AG04449 (cell line): ENCODE measurements at regions not wholly inside any gene's neighbourhood (a gene's known extent, or its start where the extent isn't known, plus 50 kb on each side); places are given as distances from the start of the nearest gene placed in this dataset.

Experiments
- CTCF ChIA-PET: fragments of 350-600 bp; formaldehyde crosslinking; extraction: SDS; loops from one replicate; lab custom pipeline; 2021; ENCODE audit warnings: antibody characterized with exemption; lab: Yijun Ruan, JAX
- POLR2A ChIA-PET: fragments of 400-600, 350-600 bp; formaldehyde crosslinking; extraction: SDS; loops from one replicate; lab custom pipeline; 2020; ENCODE audit warnings: antibody characterized with exemption, inconsistent platforms; lab: Yijun Ruan, JAX
- DNase-seq: peaks from one replicate; pipeline ENCODE4 v3.0.0-alpha.2; 2010; ENCODE audit warnings: low read depth, low spot score
- H3K4me3 ChIP-seq: 2 replicates; pipeline ENCODE4 v1.5.1; 2011; ENCODE audit warnings: low read depth, mild to moderate bottlenecking, control low read depth, low read length
- TF ChIP-seq, protein P1 (sequence below): IDR thresholded peaks from one replicate; pipeline ENCODE4 v1.5.1; 2011; ENCODE audit warnings: mild to moderate bottlenecking, moderate library complexity, low read length, control low read depth, inconsistent platforms; ENCODE audit not compliant: insufficient read depth; ENCODE audit errors: missing control alignments

DNA sequence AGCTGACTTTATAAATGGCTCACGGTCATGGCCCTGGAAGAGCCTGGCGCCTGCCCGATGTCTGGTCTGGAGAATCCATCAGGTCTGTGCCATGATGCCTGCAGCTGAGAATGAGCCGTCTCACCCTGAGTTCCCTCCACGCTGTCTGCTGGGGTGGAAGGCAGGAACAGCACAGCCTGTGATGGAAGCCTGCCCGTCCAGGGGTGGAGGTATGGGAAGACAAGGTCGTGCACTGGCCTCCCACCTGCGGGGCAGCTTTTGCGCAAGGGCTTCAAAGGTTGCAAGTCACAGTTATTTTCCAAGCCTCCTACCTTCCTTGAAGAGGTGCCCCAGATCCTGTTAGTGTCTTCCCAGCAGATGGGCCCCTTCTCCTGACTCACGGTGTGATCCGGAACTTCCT, 275.5 kb downstream of the FAM43A start:
- DNase-seq = no peak
- TF ChIP-seq, protein P1, sequence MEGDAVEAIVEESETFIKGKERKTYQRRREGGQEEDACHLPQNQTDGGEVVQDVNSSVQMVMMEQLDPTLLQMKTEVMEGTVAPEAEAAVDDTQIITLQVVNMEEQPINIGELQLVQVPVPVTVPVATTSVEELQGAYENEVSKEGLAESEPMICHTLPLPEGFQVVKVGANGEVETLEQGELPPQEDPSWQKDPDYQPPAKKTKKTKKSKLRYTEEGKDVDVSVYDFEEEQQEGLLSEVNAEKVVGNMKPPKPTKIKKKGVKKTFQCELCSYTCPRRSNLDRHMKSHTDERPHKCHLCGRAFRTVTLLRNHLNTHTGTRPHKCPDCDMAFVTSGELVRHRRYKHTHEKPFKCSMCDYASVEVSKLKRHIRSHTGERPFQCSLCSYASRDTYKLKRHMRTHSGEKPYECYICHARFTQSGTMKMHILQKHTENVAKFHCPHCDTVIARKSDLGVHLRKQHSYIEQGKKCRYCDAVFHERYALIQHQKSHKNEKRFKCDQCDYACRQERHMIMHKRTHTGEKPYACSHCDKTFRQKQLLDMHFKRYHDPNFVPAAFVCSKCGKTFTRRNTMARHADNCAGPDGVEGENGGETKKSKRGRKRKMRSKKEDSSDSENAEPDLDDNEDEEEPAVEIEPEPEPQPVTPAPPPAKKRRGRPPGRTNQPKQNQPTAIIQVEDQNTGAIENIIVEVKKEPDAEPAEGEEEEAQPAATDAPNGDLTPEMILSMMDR = no peak
- H3K4me3 ChIP-seq = no peak overlapping the region
- ChIA-PET POLR2A (no interaction called here), CTCF (interaction anchor here (0.9 kb wide), 1 partner anchor 31 kb away, joined by 3 read pairs; no protein-coding TSS in a partner anchor)

DNA sequence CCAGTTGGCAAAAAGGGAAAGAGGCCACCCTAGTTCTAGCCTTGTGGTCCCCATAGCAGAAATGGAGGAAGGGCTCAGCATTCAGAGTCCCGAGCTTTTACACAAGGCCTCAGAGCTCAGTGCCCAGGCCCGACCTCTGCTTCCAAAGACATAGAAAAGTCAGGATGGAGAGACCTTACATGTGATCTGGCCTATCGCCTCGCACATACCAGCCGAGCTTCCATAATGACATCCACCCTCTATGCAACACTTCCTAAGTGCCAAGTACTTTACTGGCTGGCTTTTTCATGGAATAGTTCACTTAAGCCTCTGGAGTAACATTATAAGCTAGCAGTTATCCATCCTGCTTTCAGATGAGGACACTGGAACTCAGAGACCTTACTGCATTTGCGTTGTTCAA, 275.9 kb downstream of the FAM43A start:
- TF ChIP-seq, protein P1 = no peak
- ChIA-PET CTCF (interaction anchor here (0.9 kb wide), 1 partner anchor 32 kb away, joined by 3 read pairs; no protein-coding TSS in a partner anchor), POLR2A (no interaction called here)
- DNase-seq = no peak
- no peak overlapping the region for H3K4me3 ChIP-seq

GRCh38 chr3:194962056-194962455, 276.4 kb downstream of the FAM43A start:
- TF ChIP-seq, protein P1 = no peak
- H3K4me3 ChIP-seq = no peak overlapping the region
- ChIA-PET POLR2A (no interaction called here), CTCF (no interaction called here)
- DNase-seq = no peak

GRCh38 chr3:194964809-194965208, 279.1 kb downstream of the FAM43A start:
- TF ChIP-seq, protein P1 = no peak
- ChIA-PET POLR2A (no interaction called here), CTCF (no interaction called here)
- no peak overlapping the region for H3K4me3 ChIP-seq
- DNase-seq = no peak

GRCh38 chr3:194967151-194968117, 281.8 kb downstream of the FAM43A start:
- TF ChIP-seq, protein P1 = no peak
- H3K4me3 ChIP-seq = no peak overlapping the region
- DNase-seq = no peak
- CTCF ChIA-PET = interaction anchor here (1.0 to 2.2 kb wide), 2 partner anchors 9 to 285 kb away, joined by 4 to 9 read pairs; no protein-coding TSS in a partner anchor
- POLR2A ChIA-PET = interaction anchor here (0.7 kb wide), 1 partner anchor 240 kb away, joined by 3 read pairs; no protein-coding TSS in a partner anchor

GRCh38 chr3:194970066-194970465, 284.4 kb downstream of the FAM43A start:
- ChIA-PET CTCF (no interaction called here), POLR2A (no interaction called here)
- no peak overlapping the region for H3K4me3 ChIP-seq
- TF ChIP-seq, protein P1 = no peak
- no peak for DNase-seq
